Gastroesophageal sphincter (tissue), 3 donors: ENCODE measurements at regions not wholly inside any gene's neighbourhood (a gene's known extent, or its start where the extent isn't known, plus 50 kb on each side); places are given as distances from the start of the nearest gene placed in this dataset.

ENCODE experiments used
- POLR2A ChIP-seq, 2 donors: fragments of 450-650 bp; IDR thresholded peaks; one replicate each; pipeline ENCODE4 v1.6.1; 2017; ENCODE audit warnings: antibody characterized with exemption in 2 of 2, mild to moderate bottlenecking in 2 of 2, moderate library complexity in 1 of 2
- TF ChIP-seq, protein P1 (sequence below), 4 experiments: fragments of 200-600 bp in 2 of 4; fragments of 450-650 bp in 2 of 4; sonication (generic) in 1 of 4; IDR thresholded peaks; one replicate each; pipeline ENCODE4 v1.5.1; 2017 to 2019; ENCODE audit warnings: antibody characterized with exemption in 4 of 4, mild to moderate bottlenecking in 2 of 4, moderate library complexity in 2 of 4

DNA sequence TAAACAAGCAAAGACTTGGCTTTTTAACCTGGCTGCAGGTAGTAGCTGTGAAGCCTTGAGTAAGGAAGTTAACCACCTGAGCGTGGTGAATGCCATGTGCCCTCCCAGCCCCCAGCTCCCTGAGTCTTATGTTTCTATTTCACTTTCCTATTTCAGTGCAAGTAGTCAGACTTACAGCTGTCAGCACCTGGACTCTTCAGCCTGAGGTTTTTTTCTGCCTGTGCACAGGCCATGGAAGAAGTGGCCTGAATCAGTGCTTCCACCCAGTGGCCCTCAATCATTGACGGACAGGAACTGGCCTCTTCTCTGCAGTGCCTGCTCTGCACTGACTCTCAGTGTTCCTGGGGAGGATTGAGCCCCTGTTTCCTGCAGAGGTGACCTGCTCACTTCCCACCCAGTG, 796.4 kb downstream of the MED13L start:
- TF ChIP-seq, protein P1, sequence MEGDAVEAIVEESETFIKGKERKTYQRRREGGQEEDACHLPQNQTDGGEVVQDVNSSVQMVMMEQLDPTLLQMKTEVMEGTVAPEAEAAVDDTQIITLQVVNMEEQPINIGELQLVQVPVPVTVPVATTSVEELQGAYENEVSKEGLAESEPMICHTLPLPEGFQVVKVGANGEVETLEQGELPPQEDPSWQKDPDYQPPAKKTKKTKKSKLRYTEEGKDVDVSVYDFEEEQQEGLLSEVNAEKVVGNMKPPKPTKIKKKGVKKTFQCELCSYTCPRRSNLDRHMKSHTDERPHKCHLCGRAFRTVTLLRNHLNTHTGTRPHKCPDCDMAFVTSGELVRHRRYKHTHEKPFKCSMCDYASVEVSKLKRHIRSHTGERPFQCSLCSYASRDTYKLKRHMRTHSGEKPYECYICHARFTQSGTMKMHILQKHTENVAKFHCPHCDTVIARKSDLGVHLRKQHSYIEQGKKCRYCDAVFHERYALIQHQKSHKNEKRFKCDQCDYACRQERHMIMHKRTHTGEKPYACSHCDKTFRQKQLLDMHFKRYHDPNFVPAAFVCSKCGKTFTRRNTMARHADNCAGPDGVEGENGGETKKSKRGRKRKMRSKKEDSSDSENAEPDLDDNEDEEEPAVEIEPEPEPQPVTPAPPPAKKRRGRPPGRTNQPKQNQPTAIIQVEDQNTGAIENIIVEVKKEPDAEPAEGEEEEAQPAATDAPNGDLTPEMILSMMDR (IDR thresholded peaks at IDR 0.05): no peak
- no peak for TF ChIP-seq POLR2A (IDR thresholded peaks at IDR 0.05)
